ENCODE measurements at regions not wholly inside any gene's neighbourhood (a gene's known extent, or its start where the extent isn't known, plus 50 kb on each side); places are given as distances from the start of the nearest gene placed in this dataset.

GRCh38 chr1:87926921-87927320 lies 598.2 kb downstream of the LMO4 start:
- no peak overlapping the region for H3K27ac ChIP-seq
- intact Hi-C loops (cut with DNase I; ENCODE audit: low total_unique reads) = no loop called here

DNA sequence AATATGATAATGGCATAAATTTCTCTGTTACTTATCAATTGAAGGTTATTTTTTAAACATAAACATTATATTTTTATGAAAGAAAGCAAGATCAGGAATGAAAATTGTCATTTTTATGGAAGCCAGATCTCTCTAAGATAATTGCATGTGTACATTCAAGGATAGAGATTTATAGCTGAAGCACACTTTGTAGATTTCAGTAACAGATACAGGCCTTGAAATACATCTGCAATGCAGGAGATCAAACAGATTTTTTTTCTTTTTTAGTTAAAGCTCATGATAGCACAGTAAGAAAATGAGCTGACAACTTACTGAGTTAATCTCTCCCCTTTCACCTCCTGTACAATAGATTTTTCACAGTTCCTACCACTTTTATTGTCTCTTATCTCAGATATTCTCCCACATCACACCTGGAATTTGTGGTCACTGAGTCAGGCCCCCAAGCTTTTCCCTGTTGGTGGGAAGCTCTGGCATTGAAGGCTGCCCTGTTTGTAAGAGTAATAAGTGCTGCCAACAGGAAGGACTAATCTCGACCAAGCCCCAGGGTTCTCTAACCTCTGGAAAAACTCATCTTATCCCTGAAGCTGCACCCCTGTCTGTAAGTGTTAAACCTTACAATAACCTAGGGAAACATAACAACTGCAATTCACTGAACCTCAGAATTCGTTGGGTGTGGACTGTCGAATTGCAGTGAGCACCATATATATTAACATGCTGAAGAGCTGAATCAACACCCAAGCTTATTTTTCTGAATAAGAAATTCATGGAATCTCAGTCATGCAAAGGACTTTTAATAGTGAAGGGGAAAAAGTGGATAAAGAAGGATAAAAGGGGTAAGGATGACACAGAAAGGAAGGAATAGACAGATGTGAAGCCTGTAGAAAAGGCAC lies 599.0 kb downstream of the LMO4 start:
- intact Hi-C loops (cut with DNase I; ENCODE audit: low total_unique reads) (no loop called here), in situ Hi-C loops (cut with MboI; ENCODE audit: low pct_ligation_motif_present in 1 of 4, low pct_unique_long_range_greater_than_20kb in 1 of 4, low sequenced_read_pairs in 3 of 4) (no loop called here)
- DNase-seq = no peak
- Histone ChIP-seq H3K9me3 (no peaks in the 10 kb centered on the region), H3K4me3 (no peak overlapping the region), H3K27ac (no peak overlapping the region), H3K27me3 (no peaks in the 10 kb centered on the region), H3K4me1 (peaks cover 0 to 3% (median 0%) of the 10 kb centered on the region in 4 donors), H3K36me3 (no peaks in the 10 kb centered on the region)
- WGBS, 2 donors (ENCODE audit: low coverage in 1 of 2) = 59 to 70% methylated on average over 2 to 3 of the region's 3 CpGs
- TF ChIP-seq POLR2A (IDR thresholded peaks at IDR 0.05) (no peak), POLR2AphosphoS5 (IDR thresholded peaks at IDR 0.05) (no peak), EP300 (IDR thresholded peaks at IDR 0.05; ENCODE audit: low read depth) (no peak)

More at GRCh38 chr1:87926921-87927320, 598.2 kb downstream of the LMO4 start:
- Histone ChIP-seq H3K9me3 (no peaks in the 10 kb centered on the region), H3K4me3 (no peak overlapping the region), H3K36me3 (no peaks in the 10 kb centered on the region), H3K27me3 (no peaks in the 10 kb centered on the region), H3K4me1 (peaks cover 0 to 3% (median 0%) of the 10 kb centered on the region in 4 donors)
- DNase-seq = no peak
- in situ Hi-C loops (cut with MboI; ENCODE audit: low pct_ligation_motif_present in 1 of 4, low pct_unique_long_range_greater_than_20kb in 1 of 4, low sequenced_read_pairs in 3 of 4) = no loop called here
- TF ChIP-seq EP300 (IDR thresholded peaks at IDR 0.05; ENCODE audit: low read depth) = no peak
- no peak for TF ChIP-seq POLR2AphosphoS5 (IDR thresholded peaks at IDR 0.05)
- TF ChIP-seq CTCF (IDR thresholded peaks at IDR 0.05) = no peak
- 92 to 100% methylated on average over 1 of the region's 1 CpG for WGBS, 2 donors (ENCODE audit: low coverage in 1 of 2)

- Histone ChIP-seq H3K27me3 (no peaks in the 10 kb centered on the region), H3K4me3 (no peak overlapping the region), H3K9me3 (no peaks in the 10 kb centered on the region), H3K36me3 (no peaks in the 10 kb centered on the region), H3K27ac (no peak overlapping the region), H3K4me1 (peaks cover 0 to 3% (median 0%) of the 10 kb centered on the region in 4 donors)
- intact Hi-C loops (cut with DNase I; ENCODE audit: low total_unique reads) (no loop called here), in situ Hi-C loops (cut with MboI; ENCODE audit: low pct_ligation_motif_present in 1 of 4, low pct_unique_long_range_greater_than_20kb in 1 of 4, low sequenced_read_pairs in 3 of 4) (no loop called here)
- no peak for DNase-seq
- 40 to 44% methylated on average over 1 of the region's 1 CpG for WGBS, 2 donors (ENCODE audit: low coverage in 1 of 2)
- TF ChIP-seq CTCF (IDR thresholded peaks at IDR 0.05) (no peak), POLR2A (IDR thresholded peaks at IDR 0.05) (no peak), EP300 (IDR thresholded peaks at IDR 0.05; ENCODE audit: low read depth) (no peak), POLR2AphosphoS5 (IDR thresholded peaks at IDR 0.05) (no peak)
Observed at GRCh38 chr1:87928623-87929022, 599.9 kb downstream of the LMO4 start.

DNA sequence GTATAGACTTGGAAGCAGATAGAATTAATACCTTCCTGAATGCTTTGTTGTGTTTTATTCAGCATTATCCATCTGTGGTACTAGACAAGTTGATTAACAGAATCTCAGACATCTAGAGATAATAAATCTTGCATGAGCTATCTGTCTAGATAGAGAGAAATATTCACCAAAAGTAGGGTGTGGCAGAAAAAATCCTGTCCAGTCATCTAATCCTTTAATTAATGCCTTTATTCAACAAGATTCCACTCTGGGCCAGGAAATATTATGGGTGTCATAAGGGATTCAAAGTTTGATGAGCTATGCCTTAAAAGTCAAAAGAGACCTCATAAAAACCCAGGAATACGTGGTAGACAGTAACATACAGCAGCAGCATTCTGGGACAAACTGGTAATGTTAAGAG lies 601.2 kb downstream of the LMO4 start:
- 50 to 74% methylated on average over 1 of the region's 1 CpG for WGBS, 2 donors (ENCODE audit: low coverage in 1 of 2)
- intact Hi-C loops (cut with DNase I; ENCODE audit: low total_unique reads) = no loop called here
- Histone ChIP-seq H3K27ac (no peak overlapping the region), H3K9me3 (no peaks in the 10 kb centered on the region), H3K4me3 (no peak overlapping the region), H3K27me3 (no peaks in the 10 kb centered on the region), H3K4me1 (peaks cover 0 to 3% (median 0%) of the 10 kb centered on the region in 4 donors), H3K36me3 (no peaks in the 10 kb centered on the region)
- no peak for TF ChIP-seq CTCF (IDR thresholded peaks at IDR 0.05)
- TF ChIP-seq POLR2AphosphoS5 (IDR thresholded peaks at IDR 0.05) = no peak
- no peak for TF ChIP-seq POLR2A (IDR thresholded peaks at IDR 0.05)
- no peak for TF ChIP-seq EP300 (IDR thresholded peaks at IDR 0.05; ENCODE audit: low read depth)
- in situ Hi-C loops (cut with MboI; ENCODE audit: low pct_ligation_motif_present in 1 of 4, low pct_unique_long_range_greater_than_20kb in 1 of 4, low sequenced_read_pairs in 3 of 4) = no loop called here
- DNase-seq = no peak
